Fibroblast of upper back skin (primary cell): ENCODE measurements at regions not wholly inside any gene's neighbourhood (a gene's known extent, or its start where the extent isn't known, plus 50 kb on each side); places are given as distances from the start of the nearest gene placed in this dataset.
A peak's percentile ranks its signal among the peaks of the same experiment; 100 is the strongest.
"Not testable (repeated sequence)": the region's sequence is repeated elsewhere in the genome, so short reads cannot be mapped to it uniquely, and the experiment has no call there.

ENCODE experiments used
- DNase-seq: peaks from one replicate; pipeline ENCODE4 v3.0.0-alpha.2; 2013

DNA sequence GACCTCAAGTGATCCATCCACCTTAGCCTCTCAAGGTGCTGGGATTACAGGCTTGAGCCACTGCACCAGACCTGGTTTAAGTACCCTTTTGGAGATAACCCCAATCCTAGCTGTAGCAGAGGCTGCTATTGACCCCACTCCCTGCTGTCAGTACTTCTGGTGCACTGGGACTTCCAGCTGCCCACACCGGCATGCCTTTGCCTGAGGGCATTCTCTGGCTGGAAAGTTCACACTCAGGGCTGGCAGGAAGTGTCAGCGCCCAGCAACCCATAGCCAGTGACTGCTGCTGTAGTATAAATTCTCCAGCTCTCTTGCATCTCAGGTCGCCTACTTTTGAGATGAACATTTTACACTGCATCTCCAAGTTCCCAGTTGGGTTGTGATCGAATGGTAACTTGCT, 75.3 kb downstream of the UTRN start:
- no peak for DNase-seq

DNA sequence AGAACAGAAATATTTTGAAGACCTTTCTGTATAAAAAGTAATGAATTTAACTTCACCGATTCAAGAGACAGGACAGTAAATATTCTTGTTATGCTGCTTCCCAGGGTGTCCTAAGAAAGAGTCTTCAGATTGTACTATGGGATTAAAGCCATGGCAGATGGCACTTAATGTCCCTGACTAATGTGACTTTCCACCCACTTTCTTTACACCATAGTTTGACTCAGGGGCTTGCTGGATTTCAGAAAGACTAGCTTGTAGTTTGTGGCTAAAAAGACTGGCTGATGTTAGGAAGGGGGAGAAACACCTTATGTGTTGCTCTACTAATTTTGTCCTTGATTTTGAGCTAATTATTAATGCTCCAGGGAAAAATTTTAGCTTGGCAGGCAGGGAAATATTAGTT, 75.9 kb downstream of the UTRN start:
- DNase-seq, result no peak

DNA sequence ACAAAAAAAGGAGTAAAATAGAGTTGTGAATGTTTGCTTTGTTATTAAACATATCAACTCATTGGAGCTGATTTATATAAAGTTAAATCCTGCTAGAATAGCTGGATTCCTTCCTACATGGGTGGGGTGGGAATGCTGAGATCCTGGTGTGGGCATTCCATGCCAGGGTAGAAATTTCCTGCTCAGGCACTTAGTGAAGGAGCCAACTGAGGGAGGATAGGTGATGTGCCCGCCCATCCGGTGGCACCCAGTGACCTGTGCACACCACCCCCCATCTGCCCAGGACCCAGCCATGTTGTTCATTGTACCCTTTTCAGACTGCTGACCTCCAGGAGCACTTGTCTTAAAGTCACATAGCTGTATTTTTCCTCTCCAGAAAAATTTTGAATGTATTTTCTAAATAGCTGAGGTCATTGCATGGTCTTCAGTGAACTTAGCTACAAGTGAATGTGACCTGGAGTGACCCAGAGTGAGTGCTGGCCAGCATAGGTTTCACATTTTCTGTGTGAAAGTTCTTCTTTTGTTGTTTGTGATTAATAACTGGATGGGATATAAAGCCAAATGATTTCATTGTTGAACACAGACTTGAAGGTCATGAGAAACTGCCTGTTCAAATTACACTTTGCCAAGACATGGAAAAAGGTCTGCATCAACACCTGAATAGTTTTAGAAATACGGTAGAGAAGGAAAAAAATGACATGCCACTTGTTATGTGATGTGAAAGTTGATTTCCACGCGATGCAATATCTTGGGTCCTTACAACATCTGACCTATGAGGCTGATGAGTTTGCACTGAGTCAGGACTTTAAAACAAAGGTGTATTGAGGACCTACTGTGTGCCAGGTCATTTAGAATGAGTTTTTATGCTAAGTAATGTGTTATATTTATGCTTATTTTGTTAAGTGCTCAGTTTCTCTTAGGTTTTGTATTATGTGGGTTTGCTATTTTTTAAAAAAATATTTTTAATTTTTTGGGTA, 77.2 kb downstream of the UTRN start:
- no peak for DNase-seq

DNA sequence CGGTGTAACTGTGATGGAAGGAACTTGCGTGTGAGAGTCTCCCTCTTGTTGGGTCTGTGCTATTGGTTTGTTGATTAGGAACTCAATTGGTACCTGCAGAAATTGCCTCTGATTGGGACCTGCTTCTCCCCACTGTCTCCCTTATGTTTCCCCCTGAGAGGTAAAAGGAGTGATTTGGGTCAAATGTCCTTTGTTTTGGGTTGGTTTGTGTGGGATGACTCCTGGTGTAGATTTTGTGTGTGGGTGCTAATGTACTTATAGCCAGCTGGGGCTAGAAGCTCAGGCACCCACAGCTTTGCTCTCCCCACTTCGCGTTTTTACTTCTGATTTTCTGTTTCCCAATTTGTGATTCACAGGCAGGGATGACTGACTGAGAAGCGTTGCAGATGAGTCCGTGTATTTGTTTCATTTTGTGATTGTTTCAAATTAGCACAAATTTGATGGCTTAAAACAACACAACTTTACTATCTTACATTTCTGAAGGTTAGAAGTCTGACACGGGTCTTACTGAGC, 79.1 kb downstream of the UTRN start:
- DNase-seq, result no peak

DNA sequence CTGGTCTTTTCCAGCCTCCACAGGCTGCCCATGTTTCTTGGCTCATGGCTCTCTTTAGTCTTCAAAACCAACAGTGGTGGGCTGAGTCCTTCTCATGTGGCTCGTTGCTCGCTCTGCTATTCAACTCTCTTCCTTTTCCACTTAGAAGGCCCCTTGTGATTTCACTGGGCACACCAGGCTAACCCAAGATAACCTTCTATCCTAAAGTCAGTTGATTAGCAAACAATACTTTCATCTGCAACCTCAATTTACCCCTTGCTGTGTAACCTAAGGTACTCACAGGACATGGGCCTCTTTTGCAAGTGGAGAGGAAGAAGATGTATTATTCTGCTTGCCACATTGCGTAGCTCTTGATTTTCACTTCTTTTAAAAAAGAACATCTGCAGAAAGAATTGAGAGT, 79.6 kb downstream of the UTRN start:
- DNase-seq, result no peak

DNA sequence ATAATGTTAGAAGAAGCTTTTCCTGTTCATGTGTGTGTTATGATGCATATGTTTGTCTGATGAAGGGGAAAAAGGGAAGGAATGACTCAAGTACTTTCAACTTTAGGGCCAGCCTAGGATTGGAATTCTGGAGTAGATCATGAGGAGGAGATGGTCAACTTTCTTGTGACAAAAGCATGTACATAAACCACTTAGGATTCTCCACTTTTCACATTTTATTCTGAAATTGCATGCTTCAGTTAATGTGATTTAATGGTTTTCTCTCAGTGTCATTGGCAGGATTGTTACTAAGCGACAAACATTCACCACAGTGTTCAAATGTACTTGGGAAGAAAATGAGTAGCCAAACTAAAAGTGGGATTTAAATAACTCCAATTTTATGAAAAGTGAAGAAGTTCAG, 80.1 kb downstream of the UTRN start:
- peak; percentile 22 for DNase-seq

DNA sequence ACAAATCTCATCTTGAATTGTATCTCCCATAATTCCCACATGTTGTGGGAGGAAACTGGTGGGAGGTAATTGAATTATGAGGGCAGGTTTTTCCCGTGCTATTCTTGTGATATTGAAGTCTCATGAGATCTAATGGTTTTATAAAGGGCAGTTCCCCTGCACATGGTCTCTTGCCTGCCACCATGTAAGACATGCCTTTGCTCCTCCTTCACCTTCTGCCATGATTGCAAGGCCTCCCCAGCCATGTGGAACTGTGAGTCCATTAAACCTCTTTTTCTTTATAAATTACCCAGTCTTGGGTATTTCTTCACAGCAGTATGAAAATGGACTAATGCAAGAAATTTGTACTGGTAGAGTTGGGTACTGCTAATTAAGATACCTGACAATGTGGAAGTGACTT, 84.6 kb downstream of the UTRN start:
- DNase-seq, result not testable (repeated sequence)

DNA sequence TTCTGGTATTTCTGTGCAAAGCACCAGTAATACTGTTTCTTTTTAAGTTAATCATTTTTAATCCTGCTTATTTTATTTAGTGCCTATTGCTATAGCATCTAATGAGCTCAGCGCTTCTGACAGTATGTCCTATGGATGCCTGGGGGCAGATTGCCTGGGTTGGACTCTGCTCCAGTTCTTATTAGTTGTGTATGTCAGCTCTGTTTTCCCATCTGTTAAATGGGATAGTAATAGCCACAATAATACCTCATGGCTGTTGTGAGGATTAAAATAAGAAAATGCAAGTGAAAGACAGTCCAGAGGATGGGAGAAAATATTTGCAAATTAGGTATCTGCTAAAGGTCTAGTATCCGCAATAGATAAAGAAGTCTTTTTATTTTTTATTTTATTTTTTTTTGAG, 87.0 kb downstream of the UTRN start:
- DNase-seq, result no peak

DNA sequence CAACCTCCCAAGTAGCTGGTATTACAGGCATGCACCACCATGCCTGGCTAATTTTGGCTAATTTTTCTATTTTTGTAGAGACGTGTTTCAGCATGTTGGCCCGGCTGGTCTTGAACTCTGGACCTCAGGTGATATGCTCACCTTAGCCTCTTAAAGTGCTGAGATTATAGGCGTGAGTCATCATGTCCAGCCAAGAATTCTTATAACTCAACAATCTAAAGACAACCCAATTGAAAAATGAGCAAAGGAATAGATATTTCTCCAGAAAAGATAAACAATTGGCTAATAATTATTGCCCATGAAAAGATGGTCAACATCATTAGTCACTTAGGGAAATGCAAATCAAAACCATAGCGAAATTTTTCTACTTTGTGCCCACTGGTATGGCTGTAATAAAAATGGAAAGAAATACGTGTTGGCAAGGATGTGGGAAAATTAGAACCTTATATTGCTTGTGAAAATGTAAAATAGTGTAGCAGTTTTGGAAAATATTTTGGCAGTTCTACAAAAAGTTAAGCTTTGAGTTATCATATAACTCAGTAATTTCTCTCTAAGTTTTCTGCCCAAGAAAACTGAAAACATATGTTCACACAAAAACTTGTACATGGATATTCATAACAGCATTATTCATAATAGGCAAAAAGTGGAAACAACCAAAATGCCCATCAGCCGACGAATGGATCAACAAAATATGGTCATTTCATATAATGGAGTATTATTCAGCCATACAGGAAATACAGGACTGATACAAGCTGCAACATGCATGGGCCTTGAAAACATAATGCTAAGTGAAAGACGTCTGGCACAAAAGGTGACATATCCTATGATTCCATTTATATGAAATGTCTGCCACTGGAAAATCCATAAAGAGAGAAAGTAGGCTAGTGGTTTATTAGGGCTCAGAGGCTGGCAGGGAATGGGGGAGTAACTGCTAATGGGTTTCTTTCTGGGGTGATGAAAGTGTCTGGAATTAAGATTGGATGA, 87.8 kb downstream of the UTRN start:
- no peak for DNase-seq

DNA sequence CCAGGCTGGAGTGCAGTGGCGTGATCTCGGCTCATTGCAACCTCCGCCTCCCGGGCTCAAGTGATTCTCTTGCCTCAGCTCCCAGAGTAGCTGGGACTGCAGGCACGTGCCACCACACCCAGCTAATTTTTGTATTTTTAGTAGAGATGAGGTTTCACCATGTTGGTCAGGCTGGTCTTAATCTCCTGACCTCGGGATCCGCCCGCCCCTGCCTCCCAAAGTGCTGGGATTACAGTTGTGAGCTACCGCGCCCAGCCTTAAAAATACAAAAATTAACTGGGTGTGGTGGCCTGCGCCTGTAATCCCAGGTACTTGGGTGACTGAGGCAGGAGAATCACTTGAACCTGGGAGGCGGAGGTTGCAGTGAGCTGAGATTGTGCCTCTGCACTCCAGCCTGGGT, 89.4 kb downstream of the UTRN start:
- not testable (repeated sequence) for DNase-seq

DNA sequence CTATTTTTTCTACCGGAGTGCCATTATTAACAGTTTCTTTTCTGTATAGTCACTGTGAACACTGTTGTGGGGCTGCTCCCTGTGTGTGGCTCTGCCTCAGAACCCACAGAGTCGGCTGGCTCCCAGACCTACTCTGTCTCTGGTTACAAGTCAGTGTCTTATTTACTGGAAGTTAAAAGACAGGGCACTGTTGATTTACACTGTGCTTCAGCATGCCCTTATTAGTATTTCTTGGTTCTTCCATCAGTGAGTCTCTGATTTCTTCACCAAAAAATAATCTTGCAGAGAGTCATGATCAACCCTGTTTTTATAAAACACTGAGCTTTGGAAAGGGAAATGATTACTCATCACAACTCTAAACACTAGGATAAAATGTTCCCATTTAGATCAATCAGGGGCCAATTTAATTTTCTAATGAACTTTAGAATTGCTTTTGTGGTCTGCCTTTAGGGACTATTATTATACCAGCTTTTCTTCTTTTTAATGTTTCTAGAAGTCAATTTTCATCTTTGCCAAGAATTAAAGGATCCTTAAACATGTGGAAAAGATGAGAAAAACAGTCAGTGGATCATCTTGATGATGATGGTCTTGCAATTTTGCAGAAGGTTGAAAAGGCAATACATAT, 92.6 kb downstream of the UTRN start:
- peak; percentile 66 for DNase-seq

DNA sequence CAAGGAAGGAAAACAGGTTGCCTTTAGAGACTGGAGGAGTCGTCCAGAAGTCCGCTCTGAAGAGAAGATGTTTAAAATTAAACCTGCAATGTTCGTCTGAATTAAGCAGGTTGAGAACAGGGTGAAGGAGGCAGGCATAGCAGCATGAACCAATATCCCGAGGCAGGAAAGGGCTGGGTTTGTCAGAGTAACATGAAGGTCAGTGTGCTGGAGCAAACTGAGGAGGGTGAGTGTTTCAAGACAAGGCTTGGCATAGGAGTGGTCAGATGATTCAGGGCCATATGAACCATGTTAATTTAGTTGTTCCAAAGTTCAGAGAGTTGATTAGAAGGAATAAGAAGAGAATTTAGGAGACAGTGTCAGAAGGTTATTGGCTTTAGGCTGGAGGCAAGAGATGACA, 93.3 kb downstream of the UTRN start:
- no peak for DNase-seq

DNA sequence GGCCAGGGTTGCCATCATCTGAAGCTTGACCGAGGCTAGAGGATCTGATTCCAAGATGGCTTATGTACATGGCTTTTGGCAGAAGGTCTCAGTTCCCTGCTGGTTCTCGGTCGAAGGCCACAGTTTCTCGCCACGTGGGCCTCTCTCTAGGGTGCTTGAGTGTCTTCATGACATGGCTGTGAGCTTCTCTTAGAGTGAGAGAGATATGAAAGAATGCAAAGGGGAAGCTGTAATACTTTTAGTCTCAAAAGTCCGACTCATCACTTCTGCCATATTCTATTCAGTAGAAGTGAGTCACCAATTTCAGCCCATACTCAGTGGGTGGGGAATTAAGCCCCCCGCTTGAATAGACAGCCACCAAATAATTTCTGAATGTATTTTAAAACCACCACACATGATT, 94.2 kb downstream of the UTRN start:
- DNase-seq, result peak; percentile 79

DNA sequence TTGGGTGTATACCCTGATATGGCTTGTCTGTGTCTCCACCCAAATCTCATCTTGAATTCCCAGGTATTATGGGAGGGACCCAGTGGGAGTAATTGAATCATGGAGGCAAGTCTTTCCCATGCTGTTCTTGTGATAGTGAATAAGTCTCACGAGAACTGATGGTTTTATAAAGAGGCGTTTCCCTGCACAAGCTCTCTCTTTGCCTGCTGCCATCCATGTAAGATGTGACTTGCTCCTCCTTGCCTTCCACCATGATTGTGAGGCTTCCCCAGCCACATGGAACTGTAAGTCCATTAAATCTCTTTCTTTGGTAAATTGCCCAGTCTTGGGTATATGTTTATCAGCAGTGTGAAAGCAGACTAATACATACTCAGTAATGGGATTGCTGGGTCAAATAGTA, 96.4 kb downstream of the UTRN start:
- not testable (repeated sequence) for DNase-seq

DNA sequence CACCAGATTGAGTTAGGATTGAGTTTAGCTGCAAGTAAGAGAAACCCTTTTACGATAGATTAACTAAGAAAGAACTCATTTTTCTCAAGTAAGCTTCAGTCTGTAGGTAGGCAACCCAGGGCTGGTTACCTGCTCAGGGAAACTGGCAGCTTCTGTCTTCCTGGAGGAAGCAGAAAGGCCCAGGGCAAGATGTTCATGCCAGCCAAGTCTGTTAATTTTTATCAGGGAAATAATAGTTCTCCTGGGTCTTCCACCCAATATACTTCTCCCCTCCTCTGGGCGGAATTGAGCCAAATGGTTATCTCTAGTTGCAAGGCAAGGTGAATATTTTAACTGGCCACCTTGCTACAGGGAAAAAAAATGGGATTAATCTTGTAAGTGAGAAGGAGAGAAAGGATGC, 98.2 kb downstream of the UTRN start:
- no peak for DNase-seq

DNA sequence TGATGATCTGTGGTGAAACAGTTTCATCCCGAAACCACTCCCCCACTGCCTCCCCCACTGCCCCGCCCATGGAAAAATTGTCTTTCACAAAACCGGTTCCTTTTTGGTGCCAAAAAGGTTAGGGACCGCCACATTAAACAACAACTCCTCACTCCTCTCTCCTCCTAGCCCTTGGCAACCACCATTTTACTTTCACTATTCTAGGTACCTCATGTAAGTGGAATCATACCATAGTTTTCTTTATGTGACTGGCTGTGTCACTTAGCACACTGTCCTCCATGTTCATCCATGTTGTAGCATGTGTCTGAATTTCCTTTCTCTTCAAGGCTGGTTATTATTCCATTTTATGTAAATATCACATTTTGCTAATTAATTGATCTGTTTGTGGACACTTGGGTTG, 99.3 kb downstream of the UTRN start:
- no peak for DNase-seq

DNA sequence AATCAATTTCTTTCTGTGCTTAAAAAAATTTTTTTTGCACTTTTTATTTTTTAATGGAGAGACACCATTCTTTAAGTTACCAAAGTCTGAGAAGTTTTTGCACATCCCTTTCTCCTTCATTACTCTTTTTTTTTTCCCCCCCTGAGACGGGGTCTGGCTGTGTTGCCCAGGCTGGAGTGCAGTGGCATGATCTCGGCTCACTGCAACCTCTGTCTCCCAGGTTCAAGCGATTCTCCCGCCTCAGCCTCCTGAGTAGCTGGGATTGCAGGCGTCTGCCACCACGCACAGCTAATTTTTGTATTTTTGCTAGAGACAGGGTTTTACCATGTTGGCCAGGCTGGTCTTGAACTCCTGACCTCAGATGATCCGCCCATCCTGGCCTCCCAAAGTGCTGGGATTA, 104.3 kb downstream of the UTRN start:
- DNase-seq, result not testable (repeated sequence)

DNA sequence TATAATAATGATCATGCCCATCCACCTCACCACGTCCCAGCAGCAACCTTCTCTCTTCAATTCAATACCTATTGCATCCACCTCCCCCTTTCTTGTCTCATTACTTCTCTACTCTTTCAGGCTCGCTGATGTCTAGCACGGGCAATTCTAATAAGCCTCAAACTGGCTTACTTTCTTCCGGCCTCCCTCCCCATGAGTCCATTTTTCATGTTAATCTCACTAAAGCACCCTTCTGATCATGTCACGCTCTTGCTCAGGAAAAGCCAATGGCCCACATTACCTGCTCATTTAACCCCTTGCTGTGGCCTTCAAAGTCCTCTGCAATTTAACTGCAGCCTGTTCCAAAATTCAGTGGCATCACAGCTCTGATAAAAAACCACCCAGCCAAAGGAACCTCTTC, 105.1 kb downstream of the UTRN start:
- no peak for DNase-seq

DNA sequence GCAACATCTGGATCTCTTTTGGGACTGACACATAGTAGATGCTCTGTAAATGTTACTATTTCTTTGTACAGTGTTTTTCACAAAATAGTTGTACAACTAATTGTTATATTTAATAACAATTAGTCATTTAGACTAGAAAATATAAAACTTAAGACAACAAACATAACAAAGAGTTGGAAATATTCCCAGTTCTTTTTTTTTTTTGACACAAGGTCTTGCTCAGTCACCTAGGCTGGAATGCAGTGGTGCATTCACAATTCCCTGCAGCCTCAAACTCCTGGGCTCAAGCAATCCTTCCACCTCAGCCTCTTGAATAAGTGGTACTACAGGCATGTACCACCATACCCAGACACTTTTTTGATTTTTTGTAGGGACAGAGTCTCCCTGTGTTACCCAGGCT, 105.8 kb downstream of the UTRN start:
- DNase-seq, result no peak

DNA sequence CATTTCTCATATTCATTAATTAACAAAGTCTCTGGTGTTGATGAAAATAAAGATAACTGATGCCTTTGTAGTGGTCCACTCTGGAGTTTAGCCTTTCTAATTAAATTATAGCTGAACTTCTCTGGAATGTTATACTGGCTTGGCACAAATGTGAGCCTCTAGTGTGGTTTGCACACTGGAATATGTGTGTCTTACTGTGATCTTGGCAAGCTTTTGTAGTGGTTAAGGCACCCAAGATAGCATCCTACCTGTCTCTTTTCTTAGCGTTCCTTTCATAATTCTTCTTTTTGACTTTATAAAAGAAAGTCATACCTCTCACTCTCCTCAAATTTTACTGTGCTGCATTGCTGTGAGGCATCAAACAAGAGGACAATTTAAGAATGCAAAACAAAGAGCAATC, 107.4 kb downstream of the UTRN start:
- DNase-seq, result no peak

DNA sequence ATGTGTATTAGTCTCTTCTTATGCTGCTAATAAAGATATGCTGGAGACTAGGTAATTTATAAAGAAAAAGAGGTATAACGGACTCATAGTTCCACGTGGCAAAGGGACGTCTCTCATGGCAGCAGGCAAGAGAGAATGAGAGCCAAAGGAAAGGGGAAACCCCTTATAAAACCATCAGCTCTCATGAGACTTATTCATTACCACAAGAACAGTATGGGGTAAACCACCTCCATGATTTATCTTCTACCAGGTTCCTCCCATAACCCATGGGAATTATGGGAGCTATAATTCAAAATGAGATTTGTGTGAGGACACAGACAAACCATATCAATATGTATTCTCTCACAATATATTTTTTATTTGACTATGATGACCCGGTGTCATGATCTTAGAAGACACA, 109.1 kb downstream of the UTRN start:
- DNase-seq, result peak; percentile 51

DNA sequence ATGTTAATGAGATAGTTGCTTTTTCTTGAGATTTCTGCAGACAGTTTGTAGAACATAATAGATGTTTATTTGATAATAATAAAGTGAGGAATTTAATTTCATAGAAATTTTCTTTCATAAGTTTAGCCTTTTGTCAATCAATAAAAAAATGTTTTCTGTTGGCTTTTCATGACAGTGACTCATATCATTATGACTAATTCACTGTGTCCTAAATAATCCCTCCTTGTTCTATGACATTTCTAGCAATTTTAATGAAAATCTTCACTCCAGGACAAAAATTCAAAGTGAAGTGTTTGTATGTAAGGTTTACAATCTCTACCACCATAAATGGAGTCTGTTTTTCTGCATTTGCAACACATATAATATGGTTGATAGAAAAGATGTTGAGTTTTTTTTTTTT, 109.9 kb downstream of the UTRN start:
- DNase-seq, result no peak

DNA sequence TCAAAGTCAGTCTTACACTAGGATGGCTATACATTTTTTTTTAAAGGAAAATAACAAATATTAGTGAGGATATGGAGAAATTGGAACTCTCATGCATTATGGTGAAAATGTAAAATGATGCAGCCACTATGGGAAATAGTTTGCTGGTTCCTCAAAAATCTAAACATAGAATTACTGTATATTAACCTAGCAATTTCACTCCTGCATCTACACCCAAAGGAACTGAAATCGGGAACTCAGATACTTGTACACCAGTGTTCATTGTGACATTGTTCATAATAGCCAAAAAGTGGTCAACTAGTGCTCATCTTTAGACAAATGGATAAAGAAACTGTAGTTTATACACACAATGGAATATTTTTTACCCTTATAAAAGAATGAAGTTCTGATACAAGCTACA, 110.7 kb downstream of the UTRN start:
- no peak for DNase-seq
